ENCODE measurements at regions not wholly inside any gene's neighbourhood (a gene's known extent, or its start where the extent isn't known, plus 50 kb on each side); places are given as distances from the start of the nearest gene placed in this dataset. TPM values are rescaled to one million over a fixed set of nuclear protein-coding genes. Genes with fewer than 3 reads are reported as not detected.

DNA sequence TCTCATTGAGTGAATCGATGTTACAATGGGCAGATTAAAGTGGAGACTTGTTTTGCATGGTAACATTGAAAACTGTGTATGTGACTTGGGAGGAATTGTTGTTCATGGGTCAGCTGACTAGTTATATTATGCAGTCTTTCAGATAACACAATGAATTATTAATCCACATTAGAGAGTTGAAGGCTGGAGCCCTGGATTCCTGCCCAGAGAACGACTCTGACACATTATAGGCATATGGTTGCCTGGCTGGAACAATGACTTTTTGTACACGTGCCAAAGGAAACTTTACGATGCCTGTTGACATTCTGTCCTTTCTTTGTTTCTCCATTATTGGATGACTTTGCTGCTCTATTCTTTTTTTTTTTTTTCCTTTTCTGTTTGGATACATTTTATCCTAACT lies 52.3 kb upstream of the TMEM229A start:
- ATAC-seq (ENCODE audit: low FRiP score) (no peak), DNase-seq (ENCODE audit: low spot score) (no peak)
- TF ChIP-seq, protein P1, sequence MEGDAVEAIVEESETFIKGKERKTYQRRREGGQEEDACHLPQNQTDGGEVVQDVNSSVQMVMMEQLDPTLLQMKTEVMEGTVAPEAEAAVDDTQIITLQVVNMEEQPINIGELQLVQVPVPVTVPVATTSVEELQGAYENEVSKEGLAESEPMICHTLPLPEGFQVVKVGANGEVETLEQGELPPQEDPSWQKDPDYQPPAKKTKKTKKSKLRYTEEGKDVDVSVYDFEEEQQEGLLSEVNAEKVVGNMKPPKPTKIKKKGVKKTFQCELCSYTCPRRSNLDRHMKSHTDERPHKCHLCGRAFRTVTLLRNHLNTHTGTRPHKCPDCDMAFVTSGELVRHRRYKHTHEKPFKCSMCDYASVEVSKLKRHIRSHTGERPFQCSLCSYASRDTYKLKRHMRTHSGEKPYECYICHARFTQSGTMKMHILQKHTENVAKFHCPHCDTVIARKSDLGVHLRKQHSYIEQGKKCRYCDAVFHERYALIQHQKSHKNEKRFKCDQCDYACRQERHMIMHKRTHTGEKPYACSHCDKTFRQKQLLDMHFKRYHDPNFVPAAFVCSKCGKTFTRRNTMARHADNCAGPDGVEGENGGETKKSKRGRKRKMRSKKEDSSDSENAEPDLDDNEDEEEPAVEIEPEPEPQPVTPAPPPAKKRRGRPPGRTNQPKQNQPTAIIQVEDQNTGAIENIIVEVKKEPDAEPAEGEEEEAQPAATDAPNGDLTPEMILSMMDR (IDR thresholded peaks at IDR 0.05): no peak

DNA sequence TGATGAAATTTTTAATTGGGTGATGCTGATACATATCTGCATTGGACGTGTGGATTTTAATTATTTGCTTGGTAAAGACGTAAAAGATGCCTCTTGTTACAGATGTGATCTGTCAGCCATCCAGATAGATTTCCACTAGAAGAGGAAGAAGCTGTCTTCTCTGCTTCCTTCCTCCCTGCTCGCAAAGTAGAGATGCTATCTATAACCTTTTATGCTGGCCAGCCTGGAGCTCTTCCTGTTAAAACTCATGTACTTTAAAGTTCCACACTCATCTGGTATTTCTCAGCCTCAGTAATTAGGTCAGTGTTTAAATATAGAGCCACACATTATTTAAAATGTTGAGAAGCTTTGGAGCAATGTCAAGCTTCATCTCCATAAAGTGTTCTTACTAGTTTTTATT lies 51.2 kb upstream of the TMEM229A start:
- no peak for DNase-seq (ENCODE audit: low spot score)
- TF ChIP-seq, protein P1 (IDR thresholded peaks at IDR 0.05): no peak
- ATAC-seq (ENCODE audit: low FRiP score): no peak

Small RNA genes lying in the stretch of these regions (small RNA-seq; reads per million reads assigned to genes)
- not detected for gene RNU6-102P

Measured in omental fat pad (tissue), 3 donors.